ENCODE measurements at regions not wholly inside any gene's neighbourhood (a gene's known extent, or its start where the extent isn't known, plus 50 kb on each side); places are given as distances from the start of the nearest gene placed in this dataset.

- Histone ChIP-seq H3K36me3 (ENCODE audit: control insufficient read depth in 2 of 4, insufficient read depth in 4 of 4, low read length in 3 of 4) (peaks cover 0 to 4% (median 0%) of the 10 kb centered on the region in 4 experiments; a peak in 1 of 8 replicates), H3K18ac (ENCODE audit: extremely low read depth, low read length) (no peak overlapping the region; the same call in 1 of the 2 replicates), H3K27me3 (replicated peaks in 1 of 4; ENCODE audit: control insufficient read depth in 3 of 4, extremely low read depth in 1 of 4, insufficient read depth in 3 of 4, low read length in 3 of 4) (no peaks in the 10 kb centered on the region), H2BK20ac (ENCODE audit: low read length) (no peak overlapping the region), H3K27ac (ENCODE audit: low read depth, low read length) (no peak overlapping the region), H2BK15ac (ENCODE audit: low read length) (no peak overlapping the region), H2BK120ac (replicated peaks; ENCODE audit: low read depth, low read length) (no peak overlapping the region), H3K23ac (ENCODE audit: insufficient read length) (no peak overlapping the region), H2BK5ac (ENCODE audit: low read depth, low read length) (no peak overlapping the region), H2AK5ac (ENCODE audit: low read depth, low read length) (no peak overlapping the region), H3K4me3 (ENCODE audit: extremely low read depth in 1 of 4, insufficient read depth in 2 of 4, low read depth in 3 of 4, low read length in 4 of 4) (no peak overlapping the region), H3K9ac (replicated peaks in 1 of 4; ENCODE audit: extremely low read depth in 1 of 4, low read depth in 3 of 4, low read length in 3 of 4) (no peak overlapping the region), H3K4me2 (ENCODE audit: insufficient read depth in 1 of 2, low read depth in 2 of 2, low read length in 2 of 2) (no peak overlapping the region), H3K56ac (replicated peaks; ENCODE audit: insufficient read length, low read depth, low read length) (no peak overlapping the region), H3K79me2 (ENCODE audit: control insufficient read depth in 1 of 2, insufficient read depth in 2 of 2, low read length in 2 of 2) (no peaks in the 10 kb centered on the region), H4K20me1 (replicated peaks in 1 of 2; ENCODE audit: control insufficient read depth in 1 of 2, insufficient read depth in 2 of 2, low read length in 2 of 2) (no peaks in the 10 kb centered on the region), H4K5ac (ENCODE audit: insufficient read length, low read depth, low read length) (no peak overlapping the region), H3K4me1 (replicated peaks in 1 of 4; ENCODE audit: control insufficient read depth in 3 of 4, insufficient read depth in 4 of 4, low read length in 3 of 4) (no peaks in the 10 kb centered on the region), H2AFZ (ENCODE audit: low read length) (no peak overlapping the region), H3K79me1 (ENCODE audit: low read depth, low read length) (no peaks in the 10 kb centered on the region), H3K14ac (ENCODE audit: insufficient read length) (no peak overlapping the region), H3K9me3 (ENCODE audit: insufficient read depth in 2 of 2, low read depth in 1 of 2, low read length in 1 of 2) (peaks cover 0 to 9% of the 10 kb centered on the region in 2 experiments; a peak in 1 of 4 replicates), H4K8ac (ENCODE audit: extremely low read depth, insufficient read depth, low read length) (no peak overlapping the region), H3K23me2 (ENCODE audit: low read depth, low read length) (no peaks in the 10 kb centered on the region), H3K4ac (replicated peaks; ENCODE audit: insufficient read length, low read depth, low read length) (no peak overlapping the region), H2BK12ac (ENCODE audit: low read depth, low read length) (no peak overlapping the region), H4K91ac (replicated peaks; ENCODE audit: insufficient read length, low read length) (no peak overlapping the region)
- ChIA-PET POLR2A (ENCODE audit: partially characterized antibody) (no interaction called here), CTCF (ENCODE audit: partially characterized antibody) (interaction anchor here (0.6 kb wide), 1 partner anchor 135 kb away, joined by 3 read pairs; no protein-coding TSS in a partner anchor)
- no peak for DNase-seq (ENCODE audit: low read depth in 1 of 2, low spot score in 2 of 2)
- no peak for FAIRE-seq
- WGBS, 2 experiments (ENCODE audit: extremely low coverage in 1 of 2, insufficient coverage in 1 of 2, insufficient read length in 1 of 2, insufficient replicate concordance in 2 of 2, low coverage in 1 of 2, low lambda C conversion rate in 2 of 2, missing lambda C conversion rate in 1 of 2) = 92% methylated on average over 28 of the region's 49 CpGs; no CpG with 5 or more reads in 1 of the 2 experiments
- no peak for TF ChIP-seq TBP (IDR thresholded peaks at IDR 0.05; ENCODE audit: low read depth, low read length)
- no peak for TF ChIP-seq TEAD4 (IDR thresholded peaks at IDR 0.05; ENCODE audit: low read depth, low read length)
- TF ChIP-seq CEBPB (IDR thresholded peaks at IDR 0.05; ENCODE audit: low read depth, low read length) = no peak
- no peak for TF ChIP-seq ATF3 (IDR thresholded peaks at IDR 0.05; ENCODE audit: insufficient read depth, low read depth, low read length)
- no peak for TF ChIP-seq BRCA1 (IDR thresholded peaks at IDR 0.05; ENCODE audit: low read depth, low read length)
- no peak for TF ChIP-seq SIX5 (IDR thresholded peaks at IDR 0.05; ENCODE audit: low read depth, low read length)
- no peak for TF ChIP-seq TAF1 (IDR thresholded peaks at IDR 0.05; ENCODE audit: low read depth, low read length)
- no peak for TF ChIP-seq E2F6 (IDR thresholded peaks at IDR 0.05)
- no peak for TF ChIP-seq MAFK (IDR thresholded peaks at IDR 0.05; ENCODE audit: low read depth, low read length)
Measured at GRCh38 chr13:57286511-57287098, 119.6 kb downstream of the PRR20E start.

All from H1 (cell line).